ENCODE measurements at regions not wholly inside any gene's neighbourhood (a gene's known extent, or its start where the extent isn't known, plus 50 kb on each side); places are given as distances from the start of the nearest gene placed in this dataset.

DNA sequence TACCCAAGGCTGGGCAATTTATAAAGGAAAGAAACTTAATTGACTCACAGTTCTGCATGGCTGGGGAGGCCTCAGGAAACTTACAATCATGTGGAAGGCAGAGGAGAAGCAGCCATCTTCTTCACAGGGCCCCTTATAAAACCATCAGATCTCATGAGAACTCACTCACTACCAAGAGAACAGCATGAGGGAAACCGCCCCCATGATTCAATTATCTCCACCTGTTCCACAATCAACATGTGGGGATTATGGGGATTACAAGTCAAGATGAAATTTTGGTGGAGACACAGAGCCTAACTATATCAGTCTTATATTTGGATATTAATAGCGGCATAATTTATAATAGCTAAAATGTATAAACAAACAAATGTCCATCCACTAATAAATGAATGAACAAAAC is 1123.7 kb upstream of the NCAM2 start:
- no peak for DNase-seq

DNA sequence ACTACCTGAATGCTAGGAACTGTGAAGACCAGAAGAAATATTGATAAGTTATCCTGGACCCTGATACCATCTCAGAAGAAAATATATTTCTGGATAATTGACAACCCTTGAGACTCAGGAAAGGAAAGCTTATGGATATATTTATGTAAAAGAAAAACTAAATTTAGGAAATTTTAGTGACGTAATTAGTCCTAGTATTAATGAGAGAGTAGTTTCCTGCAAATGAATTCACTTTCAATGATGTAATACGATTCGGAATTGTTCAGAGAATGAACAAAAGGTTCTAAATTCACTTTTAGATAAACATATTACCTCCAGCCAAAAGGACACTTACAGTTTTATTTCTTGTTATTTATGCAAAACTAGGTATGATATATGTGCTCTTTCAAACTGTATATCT is 1120.1 kb upstream of the NCAM2 start:
- no peak for DNase-seq

- no peak for DNase-seq
Observed at GRCh38 chr21:19899645-19900044, 1098.6 kb upstream of the NCAM2 start.

GRCh38 chr21:19900149-19900548 is 1098.1 kb upstream of the NCAM2 start:
- no peak for DNase-seq

DNA sequence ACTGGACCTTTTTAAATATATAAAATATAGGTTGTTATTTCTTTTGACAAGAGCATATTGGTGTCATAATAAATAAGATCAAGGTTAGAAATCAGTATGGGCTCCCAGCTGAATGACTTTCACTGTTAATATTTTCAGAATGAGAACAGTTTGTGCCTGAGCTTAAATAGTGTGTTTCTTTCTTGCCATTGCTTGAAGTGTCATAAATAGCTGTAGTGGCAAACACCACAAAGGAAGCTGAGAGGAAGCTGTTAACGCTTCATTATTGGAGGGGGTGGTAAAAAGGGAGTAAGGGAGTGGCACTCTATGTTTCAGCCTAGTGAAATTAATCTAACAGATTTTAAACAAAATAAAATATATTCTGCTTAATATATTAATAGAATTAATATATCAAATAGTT is 1089.8 kb upstream of the NCAM2 start:
- DNase-seq = no peak

- no peak for DNase-seq
Observed at GRCh38 chr21:19914028-19914427, 1084.2 kb upstream of the NCAM2 start.

GRCh38 chr21:19921211-19921610 is 1077.0 kb upstream of the NCAM2 start:
- no peak for DNase-seq

GRCh38 chr21:19922122-19922521 is 1076.1 kb upstream of the NCAM2 start:
- no peak for DNase-seq

GRCh38 chr21:19935467-19935866 is 1062.7 kb upstream of the NCAM2 start:
- no peak for DNase-seq

DNA sequence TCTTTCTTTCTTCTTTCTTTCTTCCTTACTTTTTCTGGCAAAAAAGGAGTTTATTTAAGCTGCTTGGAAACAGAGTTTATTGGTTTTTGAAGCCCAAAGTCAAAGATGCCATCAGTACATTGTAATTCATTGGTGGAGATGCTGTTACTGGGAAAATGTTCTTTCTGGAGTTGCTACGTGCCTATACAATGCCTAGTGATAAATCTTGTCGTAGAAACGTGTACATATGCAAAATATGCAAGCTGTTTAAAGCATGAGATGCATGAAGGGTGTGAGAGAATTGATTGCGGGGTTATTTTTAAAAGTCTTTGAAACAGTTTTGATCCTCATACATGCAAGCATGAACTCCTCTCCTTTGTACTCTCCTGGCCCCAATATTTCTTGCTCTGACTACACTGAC is 1060.6 kb upstream of the NCAM2 start:
- DNase-seq = no peak

- no peak for DNase-seq
Observed at GRCh38 chr21:19941626-19942025, 1056.6 kb upstream of the NCAM2 start.

DNA sequence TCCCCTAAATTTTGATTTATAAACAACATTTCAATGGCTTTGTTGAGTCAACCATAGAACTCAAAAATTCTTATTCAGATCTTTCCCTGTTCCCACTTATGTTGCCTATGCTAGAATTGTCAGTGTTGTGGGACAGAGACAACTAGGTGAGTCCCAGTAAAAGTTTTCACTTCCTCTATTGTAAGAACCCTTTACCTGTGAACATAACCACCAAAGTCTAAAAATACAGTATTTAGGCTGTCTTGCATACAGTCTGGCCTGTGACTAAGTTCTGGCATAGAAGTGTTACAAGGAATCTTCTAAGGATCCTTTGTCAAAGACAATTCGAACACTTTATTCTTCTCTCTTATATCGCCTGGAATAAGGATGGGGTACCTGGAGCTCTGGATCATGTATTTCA is 1047.9 kb upstream of the NCAM2 start:
- DNase-seq = no peak

DNA sequence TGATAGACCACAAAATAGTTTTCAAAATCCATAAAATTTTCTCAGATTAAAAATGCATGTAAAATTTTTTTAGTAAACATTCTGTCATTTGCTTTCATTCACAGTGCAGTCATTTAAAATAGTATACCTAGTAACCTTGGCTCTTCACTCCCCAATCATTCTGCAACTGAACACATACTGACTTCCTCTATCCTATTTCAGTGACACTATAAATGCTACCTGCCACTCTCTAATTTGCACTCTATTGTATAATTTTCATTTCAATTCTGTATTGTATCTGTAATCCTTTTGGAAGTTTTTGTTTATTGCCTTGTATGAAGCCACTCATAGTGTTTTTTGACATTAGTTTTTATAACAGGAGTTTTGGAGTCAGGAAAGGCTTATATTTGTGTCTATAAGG is 1029.1 kb upstream of the NCAM2 start:
- no peak for DNase-seq

DNA sequence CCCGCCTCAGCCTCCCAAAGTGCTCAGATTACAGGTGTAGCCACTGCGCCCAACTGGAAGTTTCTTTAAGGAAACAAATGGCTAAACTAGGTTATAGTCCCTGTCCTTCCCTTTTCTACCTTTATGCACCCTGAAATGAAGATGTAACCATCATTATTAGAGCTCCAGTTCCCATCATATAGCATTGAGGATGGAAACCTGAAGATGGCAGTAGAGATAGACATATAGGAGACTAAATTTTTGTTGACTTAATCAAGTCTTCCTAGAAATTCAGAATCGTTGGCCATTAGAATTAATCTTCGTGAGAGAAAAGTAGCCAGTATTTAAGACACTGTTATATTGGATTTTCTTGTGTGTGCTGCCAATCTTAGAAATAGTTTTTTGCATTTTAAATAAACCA is 1016.3 kb upstream of the NCAM2 start:
- no peak for DNase-seq

GRCh38 chr21:19986396-19986795 is 1011.8 kb upstream of the NCAM2 start:
- DNase-seq = no peak

GRCh38 chr21:19987671-19988070 is 1010.5 kb upstream of the NCAM2 start:
- DNase-seq = no peak

DNA sequence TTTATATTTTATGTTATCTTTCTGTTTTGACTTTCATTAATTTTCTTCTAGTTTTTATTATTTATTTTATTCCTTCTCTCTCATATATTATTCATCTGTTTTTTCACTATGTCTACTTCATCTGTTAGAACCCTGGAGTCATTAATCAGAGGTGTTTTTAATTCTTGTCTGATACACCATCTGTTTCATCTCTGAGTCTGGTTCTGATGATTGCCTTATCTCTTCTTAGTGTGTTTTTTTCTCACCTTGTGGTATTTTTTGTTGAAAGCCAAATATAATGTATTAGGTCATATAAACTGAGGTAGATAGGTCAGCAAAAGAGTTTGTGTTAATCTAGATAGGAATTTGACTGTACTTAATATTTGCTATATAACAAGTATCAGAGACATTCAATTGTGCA is 1005.7 kb upstream of the NCAM2 start:
- no peak for DNase-seq

DNA sequence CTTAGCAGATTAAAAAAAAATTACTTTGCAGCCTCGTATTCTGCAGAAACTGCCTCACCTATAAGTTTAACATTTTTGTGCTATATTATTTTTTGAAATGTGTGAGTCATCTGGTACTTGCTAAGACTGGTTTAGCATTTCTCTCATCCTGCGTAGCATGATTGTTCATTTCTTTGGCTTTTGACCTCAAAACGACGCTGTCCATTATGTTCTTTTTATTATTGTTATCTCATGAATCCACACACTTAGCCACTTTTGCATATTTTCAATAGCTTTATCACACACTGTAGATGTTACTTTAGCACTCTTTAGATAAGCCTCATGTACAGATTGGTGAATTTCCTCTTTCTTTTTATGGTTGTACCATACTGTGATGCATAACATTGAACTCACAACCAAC is 1004.9 kb upstream of the NCAM2 start:
- DNase-seq = no peak

DNA sequence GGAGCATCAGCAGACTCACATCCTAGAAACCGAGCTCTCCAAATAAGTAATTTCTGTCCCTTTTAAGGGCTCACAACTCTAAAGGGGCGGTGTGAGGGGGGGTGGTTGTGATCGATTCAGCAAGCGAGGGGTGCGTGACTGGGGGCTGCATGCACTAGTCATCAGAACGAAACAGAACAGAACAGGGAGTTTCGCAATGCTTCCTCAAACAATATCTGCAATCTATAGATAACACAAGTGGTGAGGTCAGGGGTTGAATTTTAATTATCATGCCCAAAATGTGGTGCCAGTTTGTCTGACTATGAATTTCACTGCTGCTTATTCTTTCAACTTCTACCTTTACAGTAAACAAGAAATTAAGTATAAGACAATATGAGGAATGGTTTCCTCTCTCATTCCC is 1003.0 kb upstream of the NCAM2 start:
- DNase-seq = no peak

- no peak for DNase-seq
Observed at GRCh38 chr21:19998453-19998852, 999.8 kb upstream of the NCAM2 start.

- DNase-seq = no peak
Observed at GRCh38 chr21:19999369-20000272, 998.6 kb upstream of the NCAM2 start.

- no peak for DNase-seq
Observed at GRCh38 chr21:20004367-20004766, 993.8 kb upstream of the NCAM2 start.

DNA sequence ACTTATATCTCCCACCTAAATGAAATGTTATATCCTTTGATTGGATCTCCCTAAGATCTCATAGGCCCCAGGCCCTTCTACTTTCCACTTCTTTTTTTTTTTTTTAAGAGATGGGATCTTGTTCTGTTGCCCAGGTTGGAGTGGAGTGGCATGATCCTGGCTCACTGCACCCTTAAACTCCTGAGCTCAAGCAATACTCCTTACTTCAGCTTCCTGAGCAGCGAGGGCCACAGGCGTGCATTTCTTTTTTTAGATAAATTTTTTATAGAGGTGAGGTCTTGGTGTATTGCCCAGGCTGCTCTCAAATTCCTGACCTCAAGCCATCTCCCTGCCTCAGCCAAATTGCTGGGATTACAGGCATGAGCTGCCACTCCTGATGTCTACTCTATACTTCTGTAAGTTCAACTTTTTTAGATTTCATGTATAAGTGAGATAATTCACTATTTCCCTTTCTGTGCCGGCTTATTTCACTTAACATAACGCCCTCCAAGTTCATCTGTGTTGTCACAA is 987.5 kb upstream of the NCAM2 start:
- no peak for DNase-seq

GRCh38 chr21:20013851-20014250 is 984.4 kb upstream of the NCAM2 start:
- DNase-seq = no peak

Data from hippocampal formation (tissue), 2 donors.